Germinal center (tissue), 1 donor: ENCODE measurements at regions not wholly inside any gene's neighbourhood (a gene's known extent, or its start where the extent isn't known, plus 50 kb on each side); places are given as distances from the start of the nearest gene placed in this dataset.
"Not testable (repeated sequence)": the region's sequence is repeated elsewhere in the genome, so short reads cannot be mapped to it uniquely, and the experiment has no call there.

Experiments
- DNase-seq: peaks from one replicate; pipeline ENCODE4 v3.0.0; 2012; ENCODE audit warnings: mixed read lengths, low spot score

GRCh38 chr9:106769331-106769730 lies 93.6 kb upstream of the ZNF462 start:
- DNase-seq, result no peak

GRCh38 chr9:106771608-106772007 lies 91.4 kb upstream of the ZNF462 start:
- no peak for DNase-seq

DNA sequence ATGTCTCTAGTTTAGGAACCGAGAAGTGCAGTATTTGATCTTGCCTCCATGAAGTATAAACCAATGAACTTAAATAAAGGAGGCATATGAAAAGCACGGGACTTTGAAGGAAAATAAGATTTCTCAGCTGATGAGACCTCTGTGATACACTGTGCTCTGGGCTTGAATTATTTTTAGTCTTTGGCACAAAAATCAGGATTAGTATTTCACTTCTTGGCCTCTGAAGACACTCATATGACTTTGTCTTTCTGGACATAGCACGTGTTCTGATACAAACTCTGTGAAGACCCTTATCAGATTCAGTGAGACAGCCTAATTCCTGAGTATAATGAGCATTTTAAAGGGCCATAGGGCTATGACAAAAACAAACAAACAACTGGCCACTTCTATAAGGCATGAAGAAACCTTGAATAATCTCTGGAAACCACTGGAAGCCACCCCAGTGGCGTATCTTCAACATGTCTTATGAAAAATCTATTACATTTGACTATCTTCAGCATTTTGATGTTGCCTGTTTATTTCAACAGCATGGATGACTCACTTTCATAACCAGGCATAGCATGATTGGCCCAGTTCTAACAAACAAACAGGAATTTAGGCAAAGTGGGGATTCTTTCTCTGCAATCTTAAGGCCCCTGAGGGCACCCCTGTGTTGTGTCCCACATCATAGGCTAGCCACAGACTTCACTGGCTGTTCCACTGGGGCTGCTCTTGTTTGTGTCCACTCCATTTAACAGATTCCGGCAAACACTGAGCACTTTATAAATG lies 90.3 kb upstream of the ZNF462 start:
- DNase-seq, result no peak

DNA sequence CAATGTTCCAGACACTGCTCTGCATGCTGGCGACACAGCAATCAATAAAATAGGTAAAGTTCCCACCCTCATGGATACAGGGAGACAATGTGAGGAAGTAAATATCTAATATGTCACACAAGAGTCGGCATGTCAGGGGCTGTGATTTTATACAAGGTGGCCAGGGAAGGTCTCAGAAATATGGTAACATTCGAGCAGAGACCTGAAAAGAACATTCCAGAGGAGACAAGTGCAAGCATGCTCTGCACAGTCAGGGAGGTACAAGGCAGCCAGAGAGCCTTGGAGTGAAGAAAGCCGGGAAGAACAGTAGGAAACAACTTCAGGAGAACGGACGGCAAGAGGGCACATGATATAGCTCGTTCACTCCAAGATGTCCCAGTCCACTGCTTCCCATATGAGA lies 89.2 kb upstream of the ZNF462 start:
- no peak for DNase-seq

DNA sequence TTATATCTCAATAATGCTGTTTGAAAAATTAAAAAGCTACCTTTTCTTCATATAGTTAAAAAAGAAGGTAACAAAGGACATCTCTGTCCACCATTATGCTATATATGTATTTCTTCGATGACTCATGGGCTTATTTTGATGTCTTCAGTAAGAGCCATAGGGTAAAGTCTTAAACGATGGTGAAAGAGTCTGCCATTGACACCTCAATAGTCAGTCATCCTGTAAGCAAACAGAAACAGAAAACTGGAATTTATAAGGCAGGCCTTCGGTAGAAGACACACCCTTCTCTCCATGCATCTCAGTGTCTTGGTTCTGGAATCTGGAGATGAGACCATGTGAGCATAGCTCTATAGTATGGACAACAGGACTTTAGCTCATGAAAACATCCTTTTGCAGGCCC lies 87.0 kb upstream of the ZNF462 start:
- DNase-seq, result no peak

GRCh38 chr9:106779796-106780195 lies 83.2 kb upstream of the ZNF462 start:
- DNase-seq, result no peak

GRCh38 chr9:106783121-106783520 lies 79.8 kb upstream of the ZNF462 start:
- no peak for DNase-seq

DNA sequence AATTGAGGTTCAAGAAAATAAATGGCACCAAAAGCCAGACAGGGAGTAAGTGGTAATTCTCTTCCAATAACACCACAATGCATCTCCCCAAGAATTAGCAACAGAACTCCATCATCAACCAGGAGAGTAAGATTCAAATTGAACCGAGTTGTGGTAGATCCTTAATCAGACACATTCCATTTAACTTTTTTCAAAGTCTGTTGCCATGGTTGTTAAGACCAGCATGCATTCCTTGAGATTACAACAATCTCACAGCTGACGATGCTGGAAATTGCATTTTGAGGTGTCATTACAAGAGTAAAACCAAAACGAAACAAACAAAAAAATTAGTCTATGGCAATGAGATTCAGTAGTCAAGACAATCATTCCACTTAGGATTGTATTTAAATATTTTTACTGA lies 78.9 kb upstream of the ZNF462 start:
- no peak for DNase-seq

DNA sequence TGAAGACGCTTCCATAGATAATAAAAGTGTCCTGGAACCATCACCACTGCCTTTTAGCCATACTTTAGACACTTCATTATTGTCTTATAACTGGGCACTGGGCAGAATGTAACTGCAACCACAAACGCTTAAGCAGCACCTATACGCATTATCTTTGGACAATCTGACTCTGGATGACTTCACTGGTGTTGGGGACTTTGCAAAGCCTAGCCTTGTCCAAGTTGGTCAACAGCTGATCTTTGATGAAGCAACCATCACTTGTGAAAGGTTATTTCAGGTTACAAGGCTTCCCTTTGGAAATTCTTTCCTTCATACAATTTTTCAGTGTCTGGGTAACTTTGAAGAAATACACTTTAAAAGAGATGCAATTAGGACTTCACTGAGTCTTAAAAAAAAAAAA lies 77.8 kb upstream of the ZNF462 start:
- no peak for DNase-seq

DNA sequence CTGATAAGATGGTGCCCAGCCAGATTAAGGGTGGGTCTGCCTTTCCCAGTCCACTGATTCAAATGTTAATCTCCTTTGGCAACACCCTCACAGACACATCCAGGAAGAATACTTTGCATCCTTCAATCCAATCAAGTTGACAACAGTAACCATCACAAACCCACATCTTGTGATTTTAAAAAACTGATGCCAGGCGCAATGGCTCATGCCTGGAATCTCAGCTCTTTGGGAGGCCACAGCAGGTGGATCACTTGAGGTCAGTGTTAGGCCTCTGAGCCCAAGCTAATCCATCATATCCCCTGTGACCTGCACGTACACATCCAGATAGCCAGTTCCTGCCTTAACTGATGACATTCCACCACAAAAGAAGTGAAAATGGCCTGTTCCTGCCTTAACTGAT lies 74.9 kb upstream of the ZNF462 start:
- DNase-seq, result not testable (repeated sequence)

- no peak for DNase-seq
Measured at GRCh38 chr9:106795031-106795430, 67.9 kb upstream of the ZNF462 start.

DNA sequence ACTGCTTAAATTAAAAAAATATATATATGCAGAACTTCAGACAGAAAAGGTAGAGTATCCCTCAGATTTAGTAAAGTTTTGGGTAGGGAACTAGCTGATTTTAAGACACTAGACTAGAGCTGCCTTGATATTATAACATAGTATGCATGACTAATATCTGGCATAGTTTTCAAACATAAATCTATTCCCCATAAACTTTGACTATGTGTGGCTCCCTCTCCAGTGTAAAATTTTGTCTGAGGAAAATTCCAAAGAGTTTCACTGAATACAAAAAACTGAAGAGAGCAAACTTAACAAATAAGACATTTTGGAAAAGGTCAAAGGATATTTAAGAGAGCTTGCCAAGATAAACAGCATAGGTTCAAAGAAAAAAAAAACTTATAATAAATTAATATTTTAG lies 66.2 kb upstream of the ZNF462 start:
- no peak for DNase-seq

- no peak for DNase-seq
Measured at GRCh38 chr9:106797299-106797698, 65.7 kb upstream of the ZNF462 start.

DNA sequence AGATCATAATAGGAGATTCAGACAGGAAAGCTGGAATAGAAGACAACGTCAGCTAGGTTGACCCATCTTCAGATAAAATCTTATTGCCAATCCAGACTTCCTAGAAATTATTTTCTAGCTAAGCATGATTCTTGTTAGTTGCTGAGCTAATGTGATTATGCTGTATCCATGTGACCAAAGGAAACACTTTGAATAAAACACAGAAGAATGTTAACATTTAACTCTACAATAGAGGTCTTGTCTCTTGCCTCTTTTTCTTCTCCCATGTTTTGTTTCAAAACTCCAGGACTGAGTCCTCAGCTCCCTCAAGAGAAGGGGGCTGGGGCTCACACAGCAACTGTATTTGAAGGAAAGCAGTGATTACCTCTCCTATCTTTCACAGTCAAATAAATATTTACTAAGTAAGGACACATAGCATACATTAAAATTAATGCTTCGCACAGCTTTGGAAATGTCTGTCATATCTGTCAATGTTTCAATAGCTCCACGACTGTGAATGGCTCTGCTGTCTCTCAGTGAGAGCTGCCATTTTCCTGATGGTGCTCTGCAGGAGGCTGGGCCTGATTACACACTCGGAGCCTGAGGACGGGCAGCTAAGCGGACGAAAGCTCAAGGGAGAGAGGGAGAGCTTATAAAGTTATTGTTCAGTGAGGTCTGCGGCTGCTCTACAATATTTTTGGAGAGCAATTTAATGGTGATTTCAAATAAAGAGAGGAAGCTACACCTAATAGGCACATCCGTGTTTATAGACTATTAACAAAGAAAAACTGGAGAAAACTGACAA lies 64.8 kb upstream of the ZNF462 start:
- no peak for DNase-seq

DNA sequence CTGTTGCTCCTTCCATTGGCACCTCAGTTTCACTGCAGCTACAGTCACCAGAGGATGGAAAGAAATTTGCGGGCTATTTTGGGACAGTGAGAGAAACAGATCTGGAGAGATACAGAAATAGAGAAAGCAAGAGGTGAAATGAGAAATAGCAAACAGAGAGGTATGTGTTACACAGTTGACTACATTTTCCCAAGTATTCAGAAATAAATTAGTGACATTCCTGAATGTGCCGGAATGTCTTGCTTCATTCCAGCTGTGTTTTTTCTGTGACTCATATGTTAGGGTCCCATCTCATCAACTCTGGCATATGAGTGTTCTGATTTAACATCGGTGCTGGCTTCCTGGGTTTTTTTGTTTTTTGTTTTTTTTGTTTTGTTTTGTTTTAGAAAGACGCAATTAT lies 63.8 kb upstream of the ZNF462 start:
- DNase-seq, result no peak

- no peak for DNase-seq
Measured at GRCh38 chr9:106800701-106801270, 62.2 kb upstream of the ZNF462 start.

DNA sequence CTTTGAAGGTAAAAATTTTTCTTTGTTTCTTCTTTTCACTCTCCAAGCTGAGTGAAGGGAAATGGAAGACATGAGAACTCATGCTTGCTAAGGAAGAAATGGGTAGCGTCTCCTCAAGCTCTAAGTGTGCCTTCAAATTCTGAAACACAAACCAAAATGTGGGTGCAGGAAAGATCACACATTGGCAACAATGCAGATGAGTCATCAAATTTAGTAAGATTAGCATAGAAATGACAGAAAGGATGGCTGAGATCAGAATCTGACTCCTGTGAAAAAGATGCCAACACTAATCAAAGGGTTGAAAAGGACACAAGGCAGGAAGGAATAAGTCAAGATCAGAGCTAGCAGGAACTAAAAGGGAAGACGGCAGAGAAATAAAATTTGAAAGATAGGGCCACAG lies 61.1 kb upstream of the ZNF462 start:
- no peak for DNase-seq
